ENCODE measurements at regions not wholly inside any gene's neighbourhood (a gene's known extent, or its start where the extent isn't known, plus 50 kb on each side); places are given as distances from the start of the nearest gene placed in this dataset.
"Not testable (repeated sequence)": the region's sequence is repeated elsewhere in the genome, so short reads cannot be mapped to it uniquely, and the experiment has no call there.

GRCh38 chrX:840556-840955 is 210.0 kb downstream of the SHOX start:
- Histone ChIP-seq H3K4me1 (no peaks in the 10 kb centered on the region), H3K9me3 (peaks cover 9 to 10% of the 10 kb centered on the region in 2 donors), H3K27me3 (no peaks in the 10 kb centered on the region), H3K27ac (no peak overlapping the region), H3K36me3 (no peaks in the 10 kb centered on the region), H3K4me3 (no peak overlapping the region)
- intact Hi-C loops (cut with DNase I; ENCODE audit: low total_unique reads) = no loop called here
- TF ChIP-seq CTCF (IDR thresholded peaks at IDR 0.05) = no peak
- no peak for TF ChIP-seq POLR2A (IDR thresholded peaks at IDR 0.05)
- no peak for TF ChIP-seq POLR2AphosphoS5 (IDR thresholded peaks at IDR 0.05)
- no peak for DNase-seq (ENCODE audit: low spot score in 2 of 2)

GRCh38 chrX:838666-839065 is 208.1 kb downstream of the SHOX start:
- H3K27ac ChIP-seq; H3K4me3 ChIP-seq; H3K36me3 ChIP-seq; DNase-seq (ENCODE audit: low spot score in 2 of 2); intact Hi-C loops (cut with DNase I; ENCODE audit: low total_unique reads); H3K4me1 ChIP-seq; H3K27me3 ChIP-seq: not testable (repeated sequence)
- H3K9me3 ChIP-seq = peaks cover 11 to 15% of the 10 kb centered on the region in 2 donors

GRCh38 chrX:835857-836256 is 205.3 kb downstream of the SHOX start:
- DNase-seq (ENCODE audit: low spot score in 2 of 2); H3K27ac ChIP-seq; H3K27me3 ChIP-seq; H3K36me3 ChIP-seq; H3K4me1 ChIP-seq; H3K4me3 ChIP-seq; intact Hi-C loops (cut with DNase I; ENCODE audit: low total_unique reads): not testable (repeated sequence)
- H3K9me3 ChIP-seq = peaks cover 18 to 38% of the 10 kb centered on the region in 2 donors

GRCh38 chrX:830532-830931 is 199.9 kb downstream of the SHOX start:
- Histone ChIP-seq H3K4me1 (no peaks in the 10 kb centered on the region), H3K9me3 (peaks cover 9 to 29% of the 10 kb centered on the region in 2 donors), H3K36me3 (no peaks in the 10 kb centered on the region), H3K4me3 (no peak overlapping the region), H3K27ac (no peak overlapping the region), H3K27me3 (peaks cover 0 to 2% of the 10 kb centered on the region in 2 donors)
- TF ChIP-seq POLR2AphosphoS5 (IDR thresholded peaks at IDR 0.05) (no peak), POLR2A (IDR thresholded peaks at IDR 0.05) (no peak), CTCF (IDR thresholded peaks at IDR 0.05) (no peak)
- intact Hi-C loops (cut with DNase I; ENCODE audit: low total_unique reads) = no loop called here
- DNase-seq (ENCODE audit: low spot score in 2 of 2) = no peak

- Histone ChIP-seq H3K27ac (no peak overlapping the region), H3K27me3 (peaks cover 0 to 2% of the 10 kb centered on the region in 2 donors), H3K36me3 (no peaks in the 10 kb centered on the region), H3K9me3 (peaks cover 9 to 24% of the 10 kb centered on the region in 2 donors), H3K4me3 (no peak overlapping the region), H3K4me1 (no peaks in the 10 kb centered on the region)
- DNase-seq (ENCODE audit: low spot score in 2 of 2) = no peak
- TF ChIP-seq POLR2A (IDR thresholded peaks at IDR 0.05) (no peak), CTCF (IDR thresholded peaks at IDR 0.05) (no peak), POLR2AphosphoS5 (IDR thresholded peaks at IDR 0.05) (no peak)
- intact Hi-C loops (cut with DNase I; ENCODE audit: low total_unique reads) = no loop called here
Observed at GRCh38 chrX:829145-829544, 198.6 kb downstream of the SHOX start.

GRCh38 chrX:828411-828959 is 197.9 kb downstream of the SHOX start:
- Histone ChIP-seq H3K9me3 (peaks cover 5 to 24% of the 10 kb centered on the region in 2 donors), H3K27me3 (peaks cover 0 to 2% of the 10 kb centered on the region in 2 donors), H3K36me3 (no peaks in the 10 kb centered on the region), H3K4me3 (no peak overlapping the region), H3K27ac (no peak overlapping the region), H3K4me1 (no peaks in the 10 kb centered on the region)
- DNase-seq (ENCODE audit: low spot score in 2 of 2) = no peak
- intact Hi-C loops (cut with DNase I; ENCODE audit: low total_unique reads) = no loop called here
- no peak for TF ChIP-seq POLR2AphosphoS5 (IDR thresholded peaks at IDR 0.05)
- no peak for TF ChIP-seq CTCF (IDR thresholded peaks at IDR 0.05)
- TF ChIP-seq POLR2A (IDR thresholded peaks at IDR 0.05) = no peak

Measured in breast epithelium (tissue), 4 donors.